Activated CD4-positive, alpha-beta T cell treated with anti-CD3 and anti-CD28 coated beads for 36 hours (primary cell): ENCODE measurements at regions not wholly inside any gene's neighbourhood (a gene's known extent, or its start where the extent isn't known, plus 50 kb on each side); places are given as distances from the start of the nearest gene placed in this dataset.
A peak's percentile ranks its signal among the peaks of the same experiment; 100 is the strongest.
"Not testable (repeated sequence)": the region's sequence is repeated elsewhere in the genome, so short reads cannot be mapped to it uniquely, and the experiment has no call there.

Experiments
- ATAC-seq: fragments of 200-7000 bp; cut with Tn5 transposase; one replicate; pipeline ENCODE4 v1.10.0; 2021; ENCODE audit warnings: mild to moderate bottlenecking, moderate library complexity
- CTCF ChIA-PET: fragments of 350-600 bp; sonication (Branson Sonifier 250); formaldehyde crosslinking; loops from one replicate; lab custom pipeline; 2021; ENCODE audit warnings: antibody characterized with exemption; lab: Charles Lee
- POLR2A ChIA-PET: fragments of 350-600 bp; sonication (Branson Sonifier 250); formaldehyde crosslinking; loops from one replicate; lab custom pipeline; 2021; ENCODE audit warnings: antibody characterized with exemption, inconsistent platforms; lab: Charles Lee
- DNase-seq: peaks from one replicate; pipeline ENCODE4 v3.0.0-alpha.2; 2020
- H3K27ac Mint-ChIP-seq: one replicate; pipeline ENCODE4 v1.8.0; 2021; ENCODE audit warnings: mixed read lengths
- H3K27me3 Mint-ChIP-seq: one replicate; pipeline ENCODE4 v1.8.0; 2021; ENCODE audit warnings: mixed read lengths
- H3K36me3 Mint-ChIP-seq: one replicate; pipeline ENCODE4 v1.8.0; 2021; ENCODE audit warnings: low read depth, mixed read lengths
- H3K4me1 Mint-ChIP-seq: one replicate; pipeline ENCODE4 v1.8.0; 2021; ENCODE audit warnings: mixed read lengths
- H3K4me3 Mint-ChIP-seq: one replicate; pipeline ENCODE4 v1.8.0; 2021; ENCODE audit warnings: mild to moderate bottlenecking, moderate library complexity, mixed read lengths
- H3K9me3 Mint-ChIP-seq: one replicate; pipeline ENCODE4 v1.8.0; 2021; ENCODE audit warnings: low read depth, mixed read lengths
- intact Hi-C, 2 experiments: fragments of 100-400 bp; cut with DNase I in 1 of 2; cut with micrococcal nuclease in 1 of 2; formaldehyde crosslinking; loops; one replicate each; pipeline versions ENCODE4 v1.14.2 to v1.15.1; 2022 to 2024; cut with DNase I, micrococcal nuclease

GRCh38 chr7:142569851-142570250 is 179.4 kb upstream of the PRSS1 start:
- intact Hi-C loops, result no loop called here
- peaks cover 4% of the 10 kb centered on the region for H3K4me1 Mint-ChIP-seq
- H3K4me3 Mint-ChIP-seq, result no peak overlapping the region
- H3K27ac Mint-ChIP-seq, result no peak overlapping the region
- ChIA-PET POLR2A (no interaction called here), CTCF (interaction anchor here (0.6 to 2.6 kb wide), 3 partner anchors 12 to 408 kb away, joined by 3 to 8 read pairs (median 6); no protein-coding TSS in a partner anchor)
- H3K36me3 Mint-ChIP-seq, result no peaks in the 10 kb centered on the region
- H3K9me3 Mint-ChIP-seq, result no peaks in the 10 kb centered on the region
- H3K27me3 Mint-ChIP-seq, result no peaks in the 10 kb centered on the region
- ATAC-seq (no peak), DNase-seq (no peak)

GRCh38 chr7:142568435-142569097 is 180.7 kb upstream of the PRSS1 start:
- no peak overlapping the region for H3K4me3 Mint-ChIP-seq
- no peaks in the 10 kb centered on the region for H3K9me3 Mint-ChIP-seq
- intact Hi-C loops, result no loop called here
- H3K27me3 Mint-ChIP-seq, result no peaks in the 10 kb centered on the region
- H3K27ac Mint-ChIP-seq, result no peak overlapping the region
- peaks cover 6% of the 10 kb centered on the region for H3K4me1 Mint-ChIP-seq
- DNase-seq (no peak), ATAC-seq (peak; percentile 39)
- ChIA-PET CTCF (interaction anchor here (1.2 kb wide), 1 partner anchor 11 kb away, joined by 4 read pairs; no protein-coding TSS in a partner anchor), POLR2A (no interaction called here)
- no peaks in the 10 kb centered on the region for H3K36me3 Mint-ChIP-seq

- H3K4me1 Mint-ChIP-seq, result peaks cover 6% of the 10 kb centered on the region
- no peaks in the 10 kb centered on the region for H3K36me3 Mint-ChIP-seq
- ChIA-PET POLR2A (no interaction called here), CTCF (interaction anchor here (1.0 to 1.2 kb wide), 3 partner anchors 9 to 21 kb away, joined by 3 to 4 read pairs (median 4); no protein-coding TSS in a partner anchor)
- DNase-seq (no peak), ATAC-seq (no peak)
- no peak overlapping the region for H3K27ac Mint-ChIP-seq
- H3K4me3 Mint-ChIP-seq, result no peak overlapping the region
- no peaks in the 10 kb centered on the region for H3K27me3 Mint-ChIP-seq
- H3K9me3 Mint-ChIP-seq, result no peaks in the 10 kb centered on the region
- intact Hi-C loops, result no loop called here
These were observed 181.8 kb upstream of the PRSS1 start for GRCh38 chr7:142567201-142568075.

DNA sequence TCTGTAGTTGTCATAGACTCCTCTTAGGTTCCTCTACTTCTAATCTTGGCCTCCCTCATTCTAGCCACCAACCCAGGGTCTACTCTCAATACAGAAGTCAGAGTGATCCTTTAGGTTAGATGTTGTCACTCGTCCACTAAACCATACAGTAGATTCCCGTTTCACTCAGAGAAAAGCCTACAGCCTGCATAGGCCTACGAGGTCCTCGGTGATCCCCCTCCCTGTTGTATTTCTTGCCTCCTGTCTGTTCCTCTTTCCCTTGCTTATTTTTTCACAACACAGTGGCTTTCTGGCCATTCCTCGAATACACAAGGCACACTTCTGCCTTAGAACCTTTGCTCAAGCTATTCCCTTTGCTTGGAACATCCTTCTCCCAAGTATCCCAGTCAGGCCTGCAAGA is 183.0 kb upstream of the PRSS1 start:
- no peak for ATAC-seq
- POLR2A ChIA-PET, result no interaction called here
- Mint-ChIP-seq H3K4me1 (peaks cover 6% of the 10 kb centered on the region), H3K36me3 (no peaks in the 10 kb centered on the region), H3K4me3 (no peak overlapping the region), H3K27me3 (no peaks in the 10 kb centered on the region), H3K27ac (no peak overlapping the region), H3K9me3 (no peaks in the 10 kb centered on the region)
- CTCF ChIA-PET, result interaction anchor here (0.7 to 1.2 kb wide), 2 partner anchors 8 to 207 kb away, joined by 4 read pairs; no protein-coding TSS in a partner anchor
- no peak for DNase-seq
- intact Hi-C loops, result no loop called here

- H3K27me3 Mint-ChIP-seq, ATAC-seq, DNase-seq, POLR2A ChIA-PET, intact Hi-C loops, H3K27ac Mint-ChIP-seq, H3K9me3 Mint-ChIP-seq, H3K4me1 Mint-ChIP-seq, H3K36me3 Mint-ChIP-seq, CTCF ChIA-PET: not testable (repeated sequence)
- peak overlapping the region; percentile 42 for H3K4me3 Mint-ChIP-seq
These were observed 185.1 kb upstream of the PRSS1 start for GRCh38 chr7:142564125-142564524.

DNA sequence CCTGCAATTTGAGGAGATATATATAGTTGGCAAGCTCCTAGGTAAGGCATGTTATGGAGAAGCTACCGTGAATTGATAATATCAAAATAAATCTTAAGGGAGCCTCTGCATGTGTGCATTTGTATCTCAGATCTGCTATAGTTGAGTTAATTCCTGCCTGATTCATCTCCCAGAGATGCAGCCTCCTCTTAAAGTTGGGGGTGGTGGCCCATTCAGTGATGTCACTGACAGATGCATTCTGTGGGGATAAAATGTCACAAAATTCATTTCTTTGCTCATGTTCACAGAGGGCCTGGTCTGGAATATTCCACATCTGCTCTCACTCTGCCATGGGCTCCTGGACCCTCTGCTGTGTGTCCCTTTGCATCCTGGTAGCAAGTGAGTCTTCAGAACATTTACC is 185.8 kb upstream of the PRSS1 start:
- no peaks in the 10 kb centered on the region for H3K36me3 Mint-ChIP-seq
- ChIA-PET POLR2A (no interaction called here), CTCF (no interaction called here)
- peaks cover 2% of the 10 kb centered on the region for H3K4me1 Mint-ChIP-seq
- ATAC-seq (no peak), DNase-seq (no peak)
- peak overlapping the region; percentile 39 for H3K27ac Mint-ChIP-seq
- H3K27me3 Mint-ChIP-seq, result no peaks in the 10 kb centered on the region
- H3K9me3 Mint-ChIP-seq, result no peaks in the 10 kb centered on the region
- intact Hi-C loops, result no loop called here
- H3K4me3 Mint-ChIP-seq, result peak overlapping the region; percentile 42

GRCh38 chr7:142562688-142563087 is 186.6 kb upstream of the PRSS1 start:
- H3K4me3 Mint-ChIP-seq, result no peak overlapping the region
- CTCF ChIA-PET, result no interaction called here
- no peak overlapping the region for H3K27ac Mint-ChIP-seq
- intact Hi-C loops, result no loop called here
- POLR2A ChIA-PET, result no interaction called here
- peaks cover 2% of the 10 kb centered on the region for H3K4me1 Mint-ChIP-seq
- no peaks in the 10 kb centered on the region for H3K36me3 Mint-ChIP-seq
- ATAC-seq (no peak), DNase-seq (no peak)
- H3K27me3 Mint-ChIP-seq, result no peaks in the 10 kb centered on the region
- H3K9me3 Mint-ChIP-seq, result no peaks in the 10 kb centered on the region

DNA sequence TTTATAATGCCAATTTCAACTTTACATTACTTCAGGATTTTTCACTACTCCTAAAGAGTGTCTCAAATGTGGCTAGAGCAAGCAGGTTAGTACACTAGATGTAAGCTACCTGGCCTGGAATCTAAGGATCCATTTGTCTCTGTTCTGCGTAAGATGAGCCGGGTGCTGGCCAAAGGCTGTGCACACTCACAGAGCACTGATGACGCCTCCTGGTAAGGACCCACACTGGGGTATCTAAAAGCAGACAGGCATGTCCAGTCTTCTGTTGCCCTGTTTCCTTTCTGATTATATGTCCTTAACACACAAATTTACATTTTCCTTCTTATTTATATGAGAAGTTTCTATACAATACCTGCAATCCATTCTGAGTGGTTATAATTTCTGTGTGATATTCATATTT is 187.9 kb upstream of the PRSS1 start:
- H3K9me3 Mint-ChIP-seq, H3K27ac Mint-ChIP-seq, ATAC-seq, H3K27me3 Mint-ChIP-seq, intact Hi-C loops, DNase-seq, H3K36me3 Mint-ChIP-seq, POLR2A ChIA-PET, CTCF ChIA-PET, H3K4me1 Mint-ChIP-seq, H3K4me3 Mint-ChIP-seq: not testable (repeated sequence)

GRCh38 chr7:142560770-142561169 is 188.5 kb upstream of the PRSS1 start:
- ATAC-seq, H3K4me1 Mint-ChIP-seq, H3K27ac Mint-ChIP-seq, H3K4me3 Mint-ChIP-seq, H3K9me3 Mint-ChIP-seq, H3K36me3 Mint-ChIP-seq, POLR2A ChIA-PET, H3K27me3 Mint-ChIP-seq, DNase-seq: not testable (repeated sequence)
- intact Hi-C loops, result loop anchor here in 1 of 2 experiments (1.0 kb wide), 1 partner anchor 20 kb away; no protein-coding TSS in a partner anchor
- CTCF ChIA-PET, result interaction anchor here (2.0 kb wide), 1 partner anchor 22 kb away, joined by 6 read pairs; no protein-coding TSS in a partner anchor

DNA sequence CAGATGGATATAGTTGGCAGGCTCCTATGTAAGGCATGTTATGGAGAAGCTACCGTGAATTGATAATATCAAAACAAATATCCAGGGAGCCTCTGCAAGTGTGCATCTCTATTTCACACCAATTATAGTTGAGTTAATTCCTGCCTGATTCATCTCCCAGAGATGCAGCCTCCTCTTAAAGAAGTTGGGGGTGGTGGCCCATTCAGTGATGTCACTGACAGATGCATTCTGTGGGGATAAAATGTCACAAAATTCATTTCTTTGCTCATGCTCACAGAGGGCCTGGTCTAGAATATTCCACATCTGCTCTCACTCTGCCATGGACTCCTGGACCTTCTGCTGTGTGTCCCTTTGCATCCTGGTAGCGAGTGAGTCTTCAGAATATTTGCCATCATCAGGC is 189.1 kb upstream of the PRSS1 start:
- Mint-ChIP-seq H3K27me3 (no peaks in the 10 kb centered on the region), H3K9me3 (no peaks in the 10 kb centered on the region), H3K4me3 (no peak overlapping the region), H3K4me1 (peaks cover 4% of the 10 kb centered on the region), H3K36me3 (no peaks in the 10 kb centered on the region), H3K27ac (no peak overlapping the region)
- no peak for ATAC-seq
- intact Hi-C loops, result loop anchor here in 1 of 2 experiments (1.0 kb wide), 1 partner anchor 20 kb away; no protein-coding TSS in a partner anchor
- CTCF ChIA-PET, result interaction anchor here (0.6 to 3.1 kb wide), 7 partner anchors 22 to 441 kb away, joined by 3 to 33 read pairs (median 4); no protein-coding TSS in a partner anchor
- POLR2A ChIA-PET, result no interaction called here
- no peak for DNase-seq

DNA sequence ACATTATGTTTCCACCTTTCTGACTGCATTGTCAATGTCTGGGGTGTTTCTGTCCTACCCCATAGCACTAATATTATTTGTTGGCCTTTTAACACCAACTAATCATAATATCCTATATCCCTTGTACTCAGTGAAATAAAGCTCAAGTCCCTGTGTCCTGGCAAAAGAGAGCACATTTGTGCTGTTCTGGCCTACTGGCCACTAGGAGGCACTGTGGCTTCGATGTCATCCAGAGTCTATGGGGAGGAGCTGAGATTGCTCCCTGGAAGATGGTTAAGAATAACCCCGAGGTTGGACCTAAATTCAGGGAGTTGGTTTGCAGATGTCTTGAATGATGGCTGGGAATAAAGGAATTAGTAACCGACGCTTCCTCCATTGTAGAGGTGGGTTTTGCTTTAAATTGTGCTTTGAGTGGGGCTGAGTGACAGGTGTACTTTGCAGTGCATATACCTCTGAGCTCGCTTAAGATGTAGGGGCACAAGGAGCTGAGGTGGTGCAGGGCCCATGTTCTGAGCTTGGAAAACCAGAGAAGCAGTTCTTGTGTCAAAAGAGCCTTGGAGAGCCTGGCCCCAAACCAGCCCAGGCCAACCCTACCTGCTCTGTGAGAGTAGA is 191.2 kb upstream of the PRSS1 start:
- H3K36me3 Mint-ChIP-seq, result no peaks in the 10 kb centered on the region
- no peaks in the 10 kb centered on the region for H3K9me3 Mint-ChIP-seq
- ChIA-PET CTCF (interaction anchor here (0.6 to 3.1 kb wide), 25 partner anchors 8 to 445 kb away, joined by 3 to 33 read pairs (median 4); no protein-coding TSS in a partner anchor), POLR2A (no interaction called here)
- intact Hi-C loops, result loop anchor here in 1 of 2 experiments (2.0 to 5.0 kb wide), 3 partner anchors 29 to 253 kb away; no protein-coding TSS in a partner anchor
- ATAC-seq, result peak; percentile 80
- H3K4me3 Mint-ChIP-seq, result peak overlapping the region; percentile 13
- no peak overlapping the region for H3K27ac Mint-ChIP-seq
- H3K27me3 Mint-ChIP-seq, result no peaks in the 10 kb centered on the region
- DNase-seq, result peak; percentile 76
- peaks cover 2% of the 10 kb centered on the region for H3K4me1 Mint-ChIP-seq
